Epithelial cell of proximal tubule (primary cell): ENCODE measurements at regions not wholly inside any gene's neighbourhood (a gene's known extent, or its start where the extent isn't known, plus 50 kb on each side); places are given as distances from the start of the nearest gene placed in this dataset.

Experiments used
- DNase-seq: peaks from one replicate; pipeline ENCODE4 v3.0.0-alpha.2; 2011; ENCODE audit warnings: low read depth
- H3K4me3 ChIP-seq: 2 replicates; pipeline ENCODE4 v1.5.1; 2011; ENCODE audit warnings: low read depth, mild to moderate bottlenecking, low read length
- TF ChIP-seq, protein P1 (sequence below): conservative IDR thresholded peaks from 2 replicates; pipeline ENCODE4 v1.5.1; 2012; ENCODE audit warnings: low read depth, mild to moderate bottlenecking, low read length

- no peak for DNase-seq
- TF ChIP-seq, protein P1, sequence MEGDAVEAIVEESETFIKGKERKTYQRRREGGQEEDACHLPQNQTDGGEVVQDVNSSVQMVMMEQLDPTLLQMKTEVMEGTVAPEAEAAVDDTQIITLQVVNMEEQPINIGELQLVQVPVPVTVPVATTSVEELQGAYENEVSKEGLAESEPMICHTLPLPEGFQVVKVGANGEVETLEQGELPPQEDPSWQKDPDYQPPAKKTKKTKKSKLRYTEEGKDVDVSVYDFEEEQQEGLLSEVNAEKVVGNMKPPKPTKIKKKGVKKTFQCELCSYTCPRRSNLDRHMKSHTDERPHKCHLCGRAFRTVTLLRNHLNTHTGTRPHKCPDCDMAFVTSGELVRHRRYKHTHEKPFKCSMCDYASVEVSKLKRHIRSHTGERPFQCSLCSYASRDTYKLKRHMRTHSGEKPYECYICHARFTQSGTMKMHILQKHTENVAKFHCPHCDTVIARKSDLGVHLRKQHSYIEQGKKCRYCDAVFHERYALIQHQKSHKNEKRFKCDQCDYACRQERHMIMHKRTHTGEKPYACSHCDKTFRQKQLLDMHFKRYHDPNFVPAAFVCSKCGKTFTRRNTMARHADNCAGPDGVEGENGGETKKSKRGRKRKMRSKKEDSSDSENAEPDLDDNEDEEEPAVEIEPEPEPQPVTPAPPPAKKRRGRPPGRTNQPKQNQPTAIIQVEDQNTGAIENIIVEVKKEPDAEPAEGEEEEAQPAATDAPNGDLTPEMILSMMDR = no peak
- no peak overlapping the region for H3K4me3 ChIP-seq
These were observed 245.0 kb downstream of the ATP23 start for GRCh38 chr12:58186401-58186800.

DNA sequence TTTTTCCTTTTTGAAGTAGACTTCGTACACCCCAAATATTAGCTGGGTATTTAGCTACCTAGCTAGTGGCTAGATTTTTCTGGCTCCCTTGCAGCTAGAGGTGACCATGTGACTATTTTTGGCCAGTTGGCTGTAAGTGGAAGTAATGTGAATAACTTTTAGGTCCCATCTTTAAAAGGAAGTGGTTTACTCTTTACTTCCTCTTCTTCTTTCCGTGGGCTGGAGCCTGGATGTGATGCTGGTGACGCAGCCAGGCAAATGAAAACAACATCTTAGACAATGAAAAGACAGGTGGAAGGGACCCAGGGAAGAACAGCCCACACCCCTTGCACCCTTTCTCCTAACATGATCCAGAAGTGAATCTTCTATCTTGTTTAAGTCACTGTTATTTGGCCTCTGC, 245.5 kb downstream of the ATP23 start:
- TF ChIP-seq, protein P1 = no peak
- DNase-seq = no peak
- no peak overlapping the region for H3K4me3 ChIP-seq

- TF ChIP-seq, protein P1 = no peak
- no peak overlapping the region for H3K4me3 ChIP-seq
- no peak for DNase-seq
These were observed 247.7 kb downstream of the ATP23 start for GRCh38 chr12:58189030-58189429.

- TF ChIP-seq, protein P1 = no peak
- DNase-seq = no peak
- no peak overlapping the region for H3K4me3 ChIP-seq
These were observed 248.5 kb downstream of the ATP23 start for GRCh38 chr12:58189893-58190292.

- H3K4me3 ChIP-seq = no peak overlapping the region
- TF ChIP-seq, protein P1 = no peak
- DNase-seq = no peak
These were observed 249.3 kb downstream of the ATP23 start for GRCh38 chr12:58190618-58191017.

GRCh38 chr12:58196971-58197370, 255.6 kb downstream of the ATP23 start:
- no peak overlapping the region for H3K4me3 ChIP-seq
- TF ChIP-seq, protein P1 = no peak
- DNase-seq = no peak

DNA sequence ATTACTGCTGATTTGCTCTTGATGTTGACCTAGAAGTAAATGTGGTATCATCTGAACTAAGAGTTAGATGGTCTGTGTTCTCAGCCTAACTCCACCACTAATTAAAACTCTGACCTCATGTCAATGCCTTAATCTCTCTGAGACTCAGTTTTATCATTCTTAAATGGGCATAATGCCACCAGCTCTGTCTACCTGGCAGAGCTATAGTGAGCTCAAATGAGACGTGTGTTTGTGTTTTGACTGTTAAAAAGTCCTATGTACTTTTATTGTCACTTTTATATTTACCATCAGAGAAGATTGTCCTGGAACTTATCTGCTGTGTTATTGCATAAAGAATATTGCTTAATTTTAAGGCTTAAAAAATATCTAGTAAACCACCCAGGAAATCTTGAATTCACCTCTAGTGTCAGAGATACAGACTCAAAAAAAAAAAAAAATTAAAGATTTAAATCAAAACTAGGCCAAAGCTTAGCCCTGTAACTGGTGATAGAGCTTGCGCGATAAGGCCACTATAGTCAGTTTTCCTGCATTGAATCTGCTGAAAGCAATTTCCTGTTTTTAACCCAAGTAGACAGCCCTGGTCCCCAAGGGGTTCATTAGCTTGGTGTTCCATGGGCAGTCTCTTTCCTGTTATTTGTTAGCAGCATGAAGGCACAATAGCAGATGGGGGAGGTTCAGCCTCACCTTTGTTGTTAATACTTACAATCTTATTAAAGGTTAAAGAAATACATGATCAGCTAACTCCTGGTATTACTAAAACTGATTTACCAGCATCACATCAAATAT, 261.8 kb downstream of the ATP23 start:
- DNase-seq = no peak
- H3K4me3 ChIP-seq = no peak overlapping the region
- TF ChIP-seq, protein P1 = no peak
